GM21390 (cell line): ENCODE measurements at regions not wholly inside any gene's neighbourhood (a gene's known extent, or its start where the extent isn't known, plus 50 kb on each side); places are given as distances from the start of the nearest gene placed in this dataset.
"Not testable (repeated sequence)": the region's sequence is repeated elsewhere in the genome, so short reads cannot be mapped to it uniquely, and the experiment has no call there.

ENCODE experiments used
- ATAC-seq: cut with Tn5 transposase; IDR thresholded peaks from one replicate; pipeline ENCODE4 v1.9.1; 2021; ENCODE audit not compliant: unreplicated experiment

- ATAC-seq: no peak
Observed at GRCh38 chr1:187787736-187788135, 959.0 kb downstream of the PLA2G4A start.

GRCh38 chr1:187788718-187789117, 960.0 kb downstream of the PLA2G4A start:
- ATAC-seq: no peak

DNA sequence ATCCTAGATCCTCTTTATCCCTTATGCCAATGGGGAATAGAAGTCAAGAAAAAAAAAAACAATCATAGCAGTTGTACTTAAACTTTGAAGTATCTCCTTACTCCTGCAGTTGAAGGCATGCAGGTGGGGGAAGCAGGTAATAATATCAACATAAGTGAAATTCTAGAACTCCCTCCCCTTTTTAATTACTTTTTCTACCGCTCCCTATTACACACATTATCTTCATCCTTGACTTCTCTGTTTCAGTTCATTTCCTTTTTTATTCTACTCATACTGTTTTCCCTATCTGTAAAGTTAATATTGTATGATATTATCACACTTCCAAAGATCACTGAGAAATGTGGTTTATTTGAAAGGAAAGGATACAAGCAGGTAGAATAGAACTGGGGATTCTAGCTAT, 962.0 kb downstream of the PLA2G4A start:
- ATAC-seq: no peak

DNA sequence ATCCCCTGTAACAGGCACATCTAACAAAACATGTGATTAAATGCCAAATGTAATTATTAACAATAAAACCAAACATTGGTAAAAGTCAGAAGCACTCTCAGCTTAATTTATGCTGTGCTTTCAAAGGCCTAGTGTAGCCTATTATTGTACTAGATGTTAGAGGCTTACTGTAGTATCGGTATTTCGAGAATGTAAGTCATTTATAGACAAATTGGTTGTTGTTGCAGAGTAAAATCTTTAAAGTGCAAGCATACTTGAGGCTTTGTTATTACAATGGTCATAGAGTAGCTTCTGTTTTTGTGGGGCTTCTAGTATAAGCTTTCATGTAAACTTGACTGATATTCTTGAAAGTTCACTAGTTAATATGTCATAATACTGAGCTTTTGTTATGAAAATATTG, 965.8 kb downstream of the PLA2G4A start:
- ATAC-seq: no peak

GRCh38 chr1:187809549-187809948, 980.8 kb downstream of the PLA2G4A start:
- ATAC-seq: no peak

DNA sequence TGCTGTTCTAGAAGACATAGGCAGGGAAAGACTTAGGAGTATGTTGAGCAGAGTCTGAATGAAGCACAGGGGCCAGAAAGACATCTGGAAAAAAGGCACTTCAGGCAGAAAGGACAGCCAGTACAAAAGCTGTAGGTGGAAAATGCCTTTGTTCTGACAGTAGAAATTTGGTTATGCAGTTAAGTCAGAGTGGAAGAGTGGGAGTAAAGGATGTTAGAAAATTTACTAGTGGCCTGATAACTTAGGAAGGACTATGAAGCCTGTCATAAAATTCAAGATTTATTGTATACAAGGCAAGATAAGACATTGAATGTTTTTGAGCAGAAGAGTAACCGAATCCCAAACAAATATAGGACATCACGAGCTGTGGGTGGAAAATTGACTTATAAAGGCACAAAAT, 987.9 kb downstream of the PLA2G4A start:
- no peak for ATAC-seq

DNA sequence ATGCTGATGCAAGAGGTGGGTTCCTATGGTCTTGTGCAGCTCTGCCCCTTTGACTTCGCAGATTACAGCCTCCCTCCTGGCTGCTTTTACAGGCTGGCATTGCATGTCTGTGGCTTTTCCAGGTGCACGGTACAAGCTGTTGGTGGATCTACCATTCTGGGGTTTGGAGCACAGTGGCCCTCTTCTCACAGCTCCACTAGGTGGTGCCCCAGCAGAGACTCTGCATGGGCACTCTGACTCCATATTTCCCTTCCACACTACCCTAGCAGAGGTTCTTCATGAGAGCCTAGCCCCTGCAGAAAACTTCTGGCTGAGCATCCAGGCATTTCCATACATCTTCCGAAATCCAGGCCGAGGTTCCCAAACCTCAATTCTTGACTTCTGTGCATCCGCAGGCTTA, 989.0 kb downstream of the PLA2G4A start:
- ATAC-seq: no peak

DNA sequence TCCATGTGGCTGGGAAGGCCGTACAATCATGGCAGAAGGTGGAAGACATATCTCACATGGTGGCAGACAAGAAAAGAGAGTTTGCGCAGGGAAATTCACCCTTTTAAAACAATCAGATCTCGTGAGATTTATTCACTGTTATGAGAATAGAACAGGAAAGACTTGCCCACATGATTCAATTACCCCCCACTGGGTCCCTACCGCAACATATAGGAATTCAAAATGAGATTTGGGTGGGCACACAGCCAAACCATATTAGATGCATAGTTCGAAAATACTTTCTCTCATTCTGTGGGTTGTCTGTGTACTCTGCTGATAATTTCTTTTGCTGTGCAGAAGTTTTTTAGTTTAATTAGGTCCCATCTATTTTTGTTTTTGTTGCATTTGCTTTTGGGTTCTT, 990.3 kb downstream of the PLA2G4A start:
- no peak for ATAC-seq

GRCh38 chr1:187836557-187836956, 1007.8 kb downstream of the PLA2G4A start:
- ATAC-seq: no peak

- no peak for ATAC-seq
Observed at GRCh38 chr1:187837787-187838186, 1009.0 kb downstream of the PLA2G4A start.

- no peak for ATAC-seq
Observed at GRCh38 chr1:187838335-187839293, 1009.9 kb downstream of the PLA2G4A start.

- no peak for ATAC-seq
Observed at GRCh38 chr1:187839873-187840272, 1011.1 kb downstream of the PLA2G4A start.

GRCh38 chr1:187840557-187840956, 1011.8 kb downstream of the PLA2G4A start:
- no peak for ATAC-seq

DNA sequence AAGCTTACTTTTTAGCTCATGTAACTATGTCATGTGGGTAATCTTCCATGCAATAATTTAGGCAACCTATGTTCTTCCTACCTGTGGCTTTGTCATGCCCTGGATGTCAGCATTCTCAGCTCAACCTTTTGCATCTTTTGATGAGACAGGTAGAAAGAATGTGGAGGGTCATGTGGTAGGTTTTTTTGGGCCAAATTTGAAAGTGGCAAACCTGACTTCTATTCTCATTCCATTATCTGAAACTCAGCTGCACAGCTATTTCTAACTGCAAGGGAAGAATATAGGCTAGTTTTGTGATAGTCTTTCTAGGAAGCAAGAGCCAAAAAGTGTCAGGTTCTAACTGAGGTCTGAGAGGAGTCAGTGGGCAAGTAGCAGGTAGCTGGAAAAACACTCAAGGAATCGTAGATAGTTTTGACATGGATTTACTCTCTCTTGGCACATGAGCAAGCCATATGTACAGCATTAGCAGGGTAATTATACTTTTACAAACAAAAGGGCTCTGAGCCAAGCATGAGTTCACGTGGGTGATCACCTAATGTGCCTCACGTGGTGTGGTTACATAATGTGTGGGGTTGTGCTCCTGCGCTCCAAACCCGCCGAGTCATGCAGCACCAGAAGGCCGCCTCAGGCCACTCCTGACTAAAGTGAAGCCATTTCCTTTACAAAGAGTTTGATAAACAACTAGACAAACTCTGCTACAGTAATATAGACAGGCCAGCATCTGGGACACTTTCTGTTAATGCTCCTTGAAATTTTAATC, 1013.8 kb downstream of the PLA2G4A start:
- no peak for ATAC-seq

DNA sequence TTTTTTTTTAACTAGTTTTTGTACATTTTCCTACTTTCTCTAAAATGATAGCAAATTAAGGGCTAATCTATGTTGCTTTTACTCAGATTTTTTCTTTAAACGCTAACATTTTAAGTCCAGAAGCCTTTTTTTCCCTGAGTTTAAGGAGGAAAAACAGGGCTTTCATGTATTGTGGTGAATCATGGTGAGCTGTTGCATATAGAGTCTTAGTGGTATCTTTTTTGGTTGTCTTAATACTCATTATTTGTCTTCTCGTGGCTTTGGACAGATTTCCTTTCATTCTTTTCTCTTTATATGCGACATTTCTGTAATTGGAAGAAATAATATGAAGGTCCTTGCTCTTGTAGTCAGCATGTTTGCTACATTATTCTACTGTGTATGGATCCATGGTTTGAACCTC, 1015.6 kb downstream of the PLA2G4A start:
- no peak for ATAC-seq

GRCh38 chr1:187847531-187847930, 1018.8 kb downstream of the PLA2G4A start:
- ATAC-seq: no peak

DNA sequence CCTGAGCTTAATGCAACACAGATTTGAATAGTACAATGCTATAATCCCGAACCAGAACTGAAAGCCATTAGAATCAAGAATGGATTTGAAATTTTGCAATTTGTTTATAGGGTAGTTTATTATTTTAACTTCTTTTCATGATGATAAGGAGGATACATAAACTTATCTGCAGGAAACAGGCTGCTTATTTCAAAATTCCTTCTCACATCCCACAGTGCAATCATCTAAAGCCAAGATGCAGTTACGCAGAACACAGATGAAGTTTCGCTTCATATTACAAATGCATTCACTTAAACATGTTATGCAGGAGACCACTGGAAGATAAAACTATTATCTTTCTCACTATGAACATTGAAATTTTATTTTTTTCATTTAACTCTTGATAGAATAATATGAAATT, 1019.6 kb downstream of the PLA2G4A start:
- no peak for ATAC-seq

DNA sequence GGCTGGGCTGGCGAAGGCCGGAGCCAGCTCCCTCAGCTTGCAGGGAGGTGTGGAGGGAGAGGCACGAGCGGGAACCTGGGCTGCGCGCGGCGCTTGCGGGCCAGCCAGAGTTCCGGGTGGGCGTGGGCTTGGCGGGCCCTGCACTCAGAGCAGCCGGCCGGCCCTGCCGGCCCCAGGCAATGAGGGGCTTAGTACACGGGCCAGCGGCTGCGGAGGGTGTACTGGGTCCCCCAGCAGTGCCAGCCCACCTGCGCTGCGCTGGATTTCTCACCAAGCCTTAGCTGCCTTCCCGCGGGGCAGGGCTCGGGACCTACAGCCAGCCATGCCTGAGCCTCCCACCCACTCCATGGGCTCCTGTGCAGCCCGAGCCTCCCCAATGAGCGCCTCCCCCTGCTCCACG, 1021.4 kb downstream of the PLA2G4A start:
- not testable (repeated sequence) for ATAC-seq

GRCh38 chr1:187853505-187853904, 1024.8 kb downstream of the PLA2G4A start:
- ATAC-seq: no peak

DNA sequence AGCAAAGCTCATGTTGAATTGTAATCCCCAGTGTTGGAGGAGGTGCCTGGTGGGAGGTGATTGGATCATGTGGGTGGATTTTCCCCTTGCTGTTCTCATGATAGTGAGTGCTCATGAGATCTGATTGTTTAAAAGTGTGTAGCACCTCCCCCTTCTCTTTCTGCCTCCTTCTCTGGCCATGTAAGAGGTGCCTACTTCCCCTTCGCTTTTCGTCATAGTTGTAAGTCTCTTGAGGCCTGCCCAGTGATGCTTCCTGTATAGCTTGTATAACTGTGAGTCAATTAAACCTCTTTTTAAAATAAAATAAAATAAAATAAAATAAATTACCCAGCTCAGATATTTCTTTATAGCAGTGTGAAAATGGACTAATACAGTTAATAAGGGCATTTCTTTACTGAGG, 1025.7 kb downstream of the PLA2G4A start:
- no peak for ATAC-seq

- ATAC-seq: no peak
Observed at GRCh38 chr1:187862506-187862905, 1033.8 kb downstream of the PLA2G4A start.

DNA sequence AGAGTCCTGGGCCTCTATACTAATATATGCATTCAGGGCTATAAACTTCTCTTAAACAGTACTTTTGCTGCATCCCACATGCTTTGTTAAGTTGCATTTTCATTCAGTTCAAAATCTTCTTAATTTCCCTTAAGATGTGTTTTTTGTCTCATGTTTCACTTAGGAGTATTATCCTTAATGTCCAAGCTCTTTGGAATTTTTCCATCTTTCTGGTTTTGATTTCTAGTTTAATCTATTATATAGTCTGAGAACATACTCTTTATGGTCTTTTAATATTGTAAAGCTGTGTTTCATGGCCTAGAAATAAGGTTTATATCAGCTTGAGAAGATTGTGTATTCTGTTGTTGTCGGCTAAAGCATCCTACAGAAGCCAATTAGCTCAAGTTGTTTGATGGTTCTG, 1041.8 kb downstream of the PLA2G4A start:
- no peak for ATAC-seq
